GM06990 (cell line): ENCODE measurements at regions not wholly inside any gene's neighbourhood (a gene's known extent, or its start where the extent isn't known, plus 50 kb on each side); places are given as distances from the start of the nearest gene placed in this dataset.

Experiments
- DNase-seq: peaks from one replicate; pipeline ENCODE4 v3.0.0-alpha.2; 2011; ENCODE audit not compliant: insufficient read length; ENCODE audit errors: extremely low read depth
- H3K27me3 ChIP-seq: replicated peaks from 2 replicates; pipeline ENCODE4 v1.6.0; 2011; ENCODE audit warnings: low read length; ENCODE audit not compliant: control insufficient read depth, insufficient read depth
- H3K36me3 ChIP-seq: 2 replicates; pipeline ENCODE4 v1.5.1; 2011; ENCODE audit warnings: low read length; ENCODE audit not compliant: control insufficient read depth, insufficient read depth
- H3K4me3 ChIP-seq: replicated peaks from 2 replicates; pipeline ENCODE4 v1.5.1; 2011; ENCODE audit warnings: low read depth, mild to moderate bottlenecking, control low read depth, low read length
- TF ChIP-seq, protein P1 (sequence below): IDR thresholded peaks from 2 replicates; pipeline ENCODE4 v1.5.1; 2011; ENCODE audit warnings: low read length, control low read depth, mild to moderate bottlenecking, inconsistent platforms; ENCODE audit not compliant: insufficient read depth, poor library complexity, severe bottlenecking

DNA sequence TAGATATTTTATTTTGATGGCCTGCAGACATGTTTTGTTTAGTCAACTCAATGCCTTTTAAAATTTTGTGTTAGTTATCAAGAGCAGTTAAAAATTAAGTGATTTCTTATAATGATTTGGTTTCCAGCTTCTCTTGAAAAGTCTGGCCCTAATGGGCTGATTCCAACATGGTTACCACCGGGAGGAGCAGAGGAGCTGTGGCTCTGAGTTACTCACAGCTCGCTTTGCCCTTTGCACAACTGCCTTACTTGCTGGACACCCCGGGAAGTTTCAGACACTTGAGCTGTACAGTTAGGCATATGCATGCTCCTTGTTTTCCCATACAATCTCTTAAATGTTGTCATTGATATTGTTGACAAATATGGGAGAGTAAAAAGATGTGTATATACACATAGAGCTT is 173.1 kb upstream of the MMS22L start:
- H3K4me3 ChIP-seq = no peak overlapping the region
- TF ChIP-seq, protein P1, sequence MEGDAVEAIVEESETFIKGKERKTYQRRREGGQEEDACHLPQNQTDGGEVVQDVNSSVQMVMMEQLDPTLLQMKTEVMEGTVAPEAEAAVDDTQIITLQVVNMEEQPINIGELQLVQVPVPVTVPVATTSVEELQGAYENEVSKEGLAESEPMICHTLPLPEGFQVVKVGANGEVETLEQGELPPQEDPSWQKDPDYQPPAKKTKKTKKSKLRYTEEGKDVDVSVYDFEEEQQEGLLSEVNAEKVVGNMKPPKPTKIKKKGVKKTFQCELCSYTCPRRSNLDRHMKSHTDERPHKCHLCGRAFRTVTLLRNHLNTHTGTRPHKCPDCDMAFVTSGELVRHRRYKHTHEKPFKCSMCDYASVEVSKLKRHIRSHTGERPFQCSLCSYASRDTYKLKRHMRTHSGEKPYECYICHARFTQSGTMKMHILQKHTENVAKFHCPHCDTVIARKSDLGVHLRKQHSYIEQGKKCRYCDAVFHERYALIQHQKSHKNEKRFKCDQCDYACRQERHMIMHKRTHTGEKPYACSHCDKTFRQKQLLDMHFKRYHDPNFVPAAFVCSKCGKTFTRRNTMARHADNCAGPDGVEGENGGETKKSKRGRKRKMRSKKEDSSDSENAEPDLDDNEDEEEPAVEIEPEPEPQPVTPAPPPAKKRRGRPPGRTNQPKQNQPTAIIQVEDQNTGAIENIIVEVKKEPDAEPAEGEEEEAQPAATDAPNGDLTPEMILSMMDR = no peak
- H3K27me3 ChIP-seq = no peaks in the 10 kb centered on the region
- no peaks in the 10 kb centered on the region for H3K36me3 ChIP-seq
- DNase-seq = no peak

DNA sequence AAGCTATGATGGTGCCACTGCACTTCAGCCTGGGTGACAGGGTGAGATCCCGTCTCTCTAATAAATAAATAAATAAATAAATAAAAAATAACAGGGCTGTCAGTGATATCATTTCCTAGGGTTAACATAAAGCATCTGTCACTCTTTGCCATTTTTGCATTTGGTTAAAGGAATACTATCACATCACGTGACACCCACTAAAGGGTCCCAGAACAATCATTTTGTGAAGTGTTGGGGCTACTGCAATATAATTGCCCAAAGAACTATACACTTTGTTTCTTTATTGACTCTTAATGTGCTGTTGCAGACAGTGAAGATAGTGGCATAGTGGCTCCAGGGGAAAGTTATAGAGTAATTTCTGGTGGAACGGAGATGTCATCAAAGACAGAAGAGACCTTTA is 176.5 kb upstream of the MMS22L start:
- DNase-seq = no peak
- Histone ChIP-seq H3K27me3 (no peaks in the 10 kb centered on the region), H3K4me3 (no peak overlapping the region), H3K36me3 (no peaks in the 10 kb centered on the region)
- TF ChIP-seq, protein P1 = no peak

DNA sequence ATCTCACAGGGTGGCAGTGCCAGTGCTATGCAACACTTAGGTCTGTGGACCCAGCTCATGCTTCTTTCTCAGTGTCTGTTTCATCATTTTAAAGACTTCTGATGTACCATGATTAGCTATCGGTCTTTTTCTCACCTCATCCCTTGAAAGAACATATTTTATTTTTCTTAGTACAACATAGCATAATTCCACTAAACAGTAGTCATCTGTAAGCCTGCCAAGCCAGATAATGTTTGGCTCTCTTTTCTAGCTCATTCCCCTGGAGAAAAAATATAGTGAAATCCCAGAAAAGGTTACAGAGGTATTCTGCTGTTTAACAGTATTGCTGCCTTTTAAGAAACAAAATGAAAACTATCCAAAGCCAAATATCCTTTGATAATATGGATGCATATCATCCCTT is 177.0 kb upstream of the MMS22L start:
- Histone ChIP-seq H3K4me3 (no peak overlapping the region), H3K36me3 (no peaks in the 10 kb centered on the region), H3K27me3 (no peaks in the 10 kb centered on the region)
- TF ChIP-seq, protein P1 = no peak
- DNase-seq = no peak

DNA sequence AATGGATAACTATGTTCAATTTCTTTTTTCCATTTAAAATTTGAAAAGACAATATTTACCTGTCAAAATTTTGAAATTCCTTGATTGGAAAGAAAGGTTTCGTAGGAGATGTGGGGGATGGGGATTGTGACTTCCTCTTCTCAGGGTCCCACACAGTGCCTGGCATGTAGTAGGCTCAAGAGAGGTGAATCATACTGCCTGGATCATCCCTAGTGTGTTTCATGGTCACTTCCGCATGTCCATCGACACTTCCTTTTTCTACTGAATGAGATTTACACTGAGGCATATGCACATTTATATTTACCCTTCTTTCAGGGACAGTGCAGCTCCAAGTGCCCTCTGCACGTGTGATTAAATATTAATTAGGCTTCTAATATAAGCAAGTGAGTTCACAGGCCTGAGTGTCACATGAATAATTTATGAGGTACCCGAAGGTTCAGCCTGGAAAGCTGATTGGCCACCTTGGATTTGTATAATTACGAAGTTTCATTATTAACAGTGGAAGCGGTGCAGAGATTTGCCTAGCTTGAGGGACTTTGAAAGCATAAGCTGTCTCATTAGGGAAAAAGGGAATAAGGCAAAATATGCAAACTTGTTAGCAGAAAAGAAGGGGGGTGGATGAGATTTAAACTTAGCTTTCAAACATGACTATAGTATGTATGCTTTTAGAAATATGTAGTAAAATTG is 177.5 kb upstream of the MMS22L start:
- TF ChIP-seq, protein P1 = no peak
- DNase-seq = no peak

DNA sequence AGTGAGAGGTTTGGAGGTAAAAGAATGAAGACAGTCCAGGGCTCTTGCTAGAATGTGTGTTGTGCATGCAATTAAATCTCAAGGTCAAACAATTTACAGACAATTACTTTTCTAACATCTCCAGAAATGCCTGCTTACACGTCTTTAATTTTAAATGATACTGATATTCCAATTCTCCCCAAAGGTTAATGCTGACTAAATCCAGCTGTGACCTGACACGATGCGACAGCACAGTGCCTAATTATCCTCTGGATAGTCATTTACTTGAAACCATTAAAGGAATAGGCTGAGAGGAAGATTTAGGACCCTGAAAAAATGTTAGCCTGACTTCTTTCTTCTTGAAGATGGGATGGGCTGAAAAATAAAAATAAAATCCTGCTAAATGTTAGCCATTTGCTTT is 178.2 kb upstream of the MMS22L start:
- TF ChIP-seq, protein P1 = no peak
- H3K4me3 ChIP-seq = no peak overlapping the region
- no peaks in the 10 kb centered on the region for H3K27me3 ChIP-seq
- no peak for DNase-seq
- no peaks in the 10 kb centered on the region for H3K36me3 ChIP-seq

More for the DNA sequence above, 177.5 kb upstream of the MMS22L start:
- H3K4me3 ChIP-seq = no peak overlapping the region
- no peaks in the 10 kb centered on the region for H3K27me3 ChIP-seq
- no peaks in the 10 kb centered on the region for H3K36me3 ChIP-seq

DNA sequence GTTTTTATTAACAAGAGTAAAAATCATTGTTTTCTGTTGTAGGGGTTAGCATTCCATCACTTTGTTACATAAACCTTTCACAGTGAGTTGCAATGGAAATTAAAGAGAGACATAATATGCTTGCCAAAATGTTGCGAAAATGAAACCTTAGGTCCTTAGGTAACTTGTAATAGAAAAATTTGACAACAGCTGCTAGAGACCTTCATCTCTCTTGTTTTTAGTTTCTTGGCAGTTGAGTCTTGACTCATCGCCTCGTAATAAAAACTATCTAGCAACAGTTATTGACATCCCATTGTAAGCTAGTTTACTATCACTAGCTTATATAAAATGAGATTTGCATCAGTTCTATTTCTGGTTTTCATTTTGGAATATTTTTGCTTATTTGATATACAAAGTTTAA is 179.0 kb upstream of the MMS22L start:
- Histone ChIP-seq H3K4me3 (no peak overlapping the region), H3K27me3 (no peaks in the 10 kb centered on the region), H3K36me3 (no peaks in the 10 kb centered on the region)
- DNase-seq = no peak
- TF ChIP-seq, protein P1 = no peak
